ENCODE measurements at regions not wholly inside any gene's neighbourhood (a gene's known extent, or its start where the extent isn't known, plus 50 kb on each side); places are given as distances from the start of the nearest gene placed in this dataset.
"Not testable (repeated sequence)": the region's sequence is repeated elsewhere in the genome, so short reads cannot be mapped to it uniquely, and the experiment has no call there.

- no peak for DNase-seq
These were observed 533.4 kb upstream of the BRINP1 start for GRCh38 chr9:119902611-119903010.

GRCh38 chr9:119898316-119898715 is 529.1 kb upstream of the BRINP1 start:
- DNase-seq = no peak

- DNase-seq = no peak
These were observed 515.2 kb upstream of the BRINP1 start for GRCh38 chr9:119884438-119884837.

DNA sequence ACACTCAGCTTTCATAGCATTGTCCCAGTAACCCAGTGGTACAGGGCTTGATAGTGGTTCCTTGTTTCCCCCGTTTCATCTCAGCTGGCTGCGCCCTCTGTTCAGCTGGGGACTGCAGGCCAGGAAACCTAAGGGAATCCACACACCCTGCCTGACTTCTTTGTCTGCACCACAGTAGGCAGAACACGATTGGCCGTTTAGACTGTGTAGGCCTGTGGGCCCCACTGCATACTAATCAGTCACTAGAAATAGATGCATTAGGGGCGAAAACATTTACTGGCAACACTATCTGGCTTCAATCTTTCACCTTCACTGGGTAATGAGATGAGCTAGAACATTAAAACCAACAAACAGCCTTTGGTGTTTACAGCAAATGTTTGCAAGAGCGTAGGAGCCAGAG is 512.7 kb upstream of the BRINP1 start:
- DNase-seq = no peak

DNA sequence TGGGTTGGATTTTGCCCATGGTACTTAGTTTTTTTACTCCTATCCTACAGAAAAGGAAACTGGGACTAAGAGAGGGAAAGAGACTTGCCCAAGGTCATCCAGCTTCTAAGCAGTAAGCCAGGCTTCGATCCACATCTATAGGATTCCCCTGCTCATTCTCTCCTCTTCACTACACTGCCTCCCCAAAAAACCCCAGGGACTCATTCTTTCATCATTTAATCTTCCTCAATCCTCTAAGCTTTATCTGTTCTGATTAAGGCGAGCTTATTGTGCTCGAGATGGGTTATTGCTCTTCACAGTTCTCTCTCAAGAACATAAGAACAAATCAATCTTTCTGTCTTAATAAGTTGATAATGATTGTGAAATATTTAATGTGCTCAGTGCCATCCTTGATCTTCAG is 511.1 kb upstream of the BRINP1 start:
- no peak for DNase-seq

DNA sequence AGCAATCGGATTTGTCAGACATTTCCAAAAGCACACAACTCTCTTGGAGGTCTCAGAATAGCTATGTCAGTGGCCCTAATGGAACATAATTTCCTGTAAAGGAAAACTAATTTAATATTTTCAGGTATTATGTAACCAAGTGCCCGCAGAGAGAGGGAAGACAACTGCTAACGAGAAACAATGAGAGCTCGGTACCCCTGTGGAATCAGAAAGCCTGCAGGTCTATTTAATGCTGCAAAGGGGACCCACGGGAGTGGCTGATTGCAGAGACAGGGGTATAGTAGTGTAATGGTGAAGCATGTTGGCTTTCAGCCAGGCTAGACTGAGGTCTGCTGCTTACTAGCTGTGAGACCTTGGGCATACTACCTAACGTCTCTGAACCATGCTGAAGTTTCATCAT is 508.1 kb upstream of the BRINP1 start:
- no peak for DNase-seq

GRCh38 chr9:119873877-119874276 is 504.6 kb upstream of the BRINP1 start:
- no peak for DNase-seq

- not testable (repeated sequence) for DNase-seq
These were observed 501.0 kb upstream of the BRINP1 start for GRCh38 chr9:119870251-119870650.

DNA sequence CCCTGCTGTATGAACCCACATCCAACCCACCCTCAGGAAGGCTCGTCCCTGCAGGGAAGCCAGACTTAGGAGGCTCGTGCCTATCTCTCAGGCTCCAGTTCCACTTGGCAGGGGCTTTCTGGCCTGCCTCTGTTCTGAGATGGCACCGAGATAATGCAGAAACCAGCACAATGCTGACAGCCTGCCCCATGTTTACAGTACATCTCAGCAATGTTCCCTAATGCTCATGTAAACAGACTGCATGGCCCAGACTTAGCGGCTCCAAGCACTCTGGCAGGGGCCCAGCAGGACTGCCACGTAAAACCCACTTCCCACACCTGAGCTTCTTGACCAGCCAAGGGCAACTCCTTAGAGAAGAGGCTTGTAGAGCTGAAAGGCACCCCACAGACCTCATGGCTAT is 499.5 kb upstream of the BRINP1 start:
- DNase-seq = no peak

- DNase-seq = no peak
These were observed 492.6 kb upstream of the BRINP1 start for GRCh38 chr9:119861842-119862241.

- DNase-seq = no peak
These were observed 489.9 kb upstream of the BRINP1 start for GRCh38 chr9:119859128-119859527.

DNA sequence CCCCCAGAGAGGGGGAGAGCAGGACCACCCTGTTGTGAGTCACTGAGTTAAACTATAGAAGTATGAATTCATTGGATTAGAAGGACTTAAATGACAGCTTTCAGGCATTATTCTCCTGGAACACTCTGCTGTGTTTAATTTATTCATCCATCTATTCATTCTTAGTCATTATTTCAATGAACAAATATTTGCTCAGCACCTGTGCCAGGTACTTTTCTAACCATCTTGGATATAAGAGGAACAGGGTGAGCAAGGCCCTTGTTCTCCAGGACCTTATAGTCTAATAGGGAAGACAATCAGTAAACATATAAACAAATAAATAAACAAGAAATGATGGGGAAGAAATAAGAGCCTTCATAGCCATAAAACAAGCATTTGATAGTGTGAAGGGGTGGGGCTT is 483.9 kb upstream of the BRINP1 start:
- no peak for DNase-seq

- DNase-seq = no peak
These were observed 483.2 kb upstream of the BRINP1 start for GRCh38 chr9:119852390-119852789.

- DNase-seq = no peak
These were observed 475.2 kb upstream of the BRINP1 start for GRCh38 chr9:119844431-119844830.

DNA sequence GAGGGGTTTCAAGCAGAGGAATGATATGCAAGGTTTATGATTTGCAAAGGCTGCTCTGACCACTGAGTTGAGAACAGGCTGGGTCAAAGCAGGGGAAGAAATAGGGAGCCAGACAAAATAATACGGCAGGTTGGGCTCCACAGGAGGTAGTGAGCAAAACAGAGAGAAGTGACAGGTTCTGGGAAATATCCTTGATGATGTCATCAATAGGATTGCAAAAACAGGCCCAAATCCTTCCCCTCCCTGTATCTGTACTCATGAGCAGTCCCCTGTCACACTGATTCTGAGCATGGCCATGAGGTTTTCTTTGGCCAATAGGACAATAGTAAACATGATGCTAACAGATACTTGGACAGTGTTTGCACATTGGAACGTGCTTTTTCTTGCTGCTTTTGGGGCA is 471.8 kb upstream of the BRINP1 start:
- no peak for DNase-seq

GRCh38 chr9:119839888-119840287 is 470.7 kb upstream of the BRINP1 start:
- no peak for DNase-seq

DNA sequence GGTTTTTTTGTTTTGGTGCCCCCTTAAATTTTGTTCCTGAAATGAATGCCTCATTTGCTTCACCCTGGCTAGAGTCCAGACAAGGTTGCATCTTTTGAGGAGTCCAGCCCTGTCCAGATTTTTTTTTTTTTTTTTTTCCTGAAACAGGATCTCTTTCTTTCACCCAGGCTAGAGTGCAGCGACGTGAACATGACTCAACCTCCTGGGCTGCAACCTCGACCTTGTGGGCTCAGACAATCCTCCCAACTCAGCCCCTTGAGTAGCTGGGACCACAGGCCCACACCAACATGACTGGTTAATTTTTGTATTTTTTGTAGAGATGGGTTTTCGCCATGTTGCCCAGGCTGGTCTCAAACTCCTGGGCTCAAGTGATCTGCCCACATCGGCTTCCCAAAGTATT is 469.0 kb upstream of the BRINP1 start:
- no peak for DNase-seq

- no peak for DNase-seq
These were observed 466.8 kb upstream of the BRINP1 start for GRCh38 chr9:119836036-119836435.

GRCh38 chr9:119834064-119834620 is 464.9 kb upstream of the BRINP1 start:
- DNase-seq = no peak

GRCh38 chr9:119831309-119831708 is 462.1 kb upstream of the BRINP1 start:
- no peak for DNase-seq

DNA sequence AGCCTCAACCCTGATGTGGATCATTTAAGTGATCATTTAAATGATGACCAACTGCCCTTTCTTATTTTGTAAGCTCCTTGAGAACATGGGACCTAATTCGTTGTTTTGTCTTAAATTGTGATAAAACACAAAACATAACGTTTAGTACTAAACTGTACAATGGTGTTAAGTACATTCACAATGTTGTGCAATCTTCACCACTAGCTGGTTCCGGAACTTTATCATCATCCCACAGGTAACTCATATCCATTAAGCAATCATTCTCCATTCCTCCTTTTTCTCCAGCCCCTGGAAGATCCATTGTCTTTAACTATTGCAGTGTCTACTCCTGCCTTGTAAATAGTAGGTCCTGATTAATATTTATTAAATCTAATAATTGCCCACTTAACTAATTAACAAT is 460.5 kb upstream of the BRINP1 start:
- no peak for DNase-seq

DNA sequence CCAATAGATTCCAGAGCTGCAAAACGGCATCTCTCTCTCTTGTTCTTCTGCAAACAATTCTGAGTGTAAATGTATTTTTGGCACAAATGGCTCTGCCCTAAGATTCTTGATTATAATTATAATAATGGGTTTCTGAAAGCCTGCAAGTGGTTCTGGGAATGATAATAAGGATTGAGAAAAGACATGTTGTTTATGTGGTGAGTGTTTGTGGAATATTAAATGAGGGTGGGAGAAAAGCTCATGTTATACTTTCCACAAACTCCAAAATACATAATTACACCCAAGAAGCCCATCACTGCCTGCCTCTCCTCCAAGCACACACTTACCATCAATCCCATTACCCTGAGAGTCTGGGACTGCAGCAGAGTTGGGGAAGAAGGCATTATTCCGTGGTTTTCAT is 460.0 kb upstream of the BRINP1 start:
- DNase-seq = no peak

DNA sequence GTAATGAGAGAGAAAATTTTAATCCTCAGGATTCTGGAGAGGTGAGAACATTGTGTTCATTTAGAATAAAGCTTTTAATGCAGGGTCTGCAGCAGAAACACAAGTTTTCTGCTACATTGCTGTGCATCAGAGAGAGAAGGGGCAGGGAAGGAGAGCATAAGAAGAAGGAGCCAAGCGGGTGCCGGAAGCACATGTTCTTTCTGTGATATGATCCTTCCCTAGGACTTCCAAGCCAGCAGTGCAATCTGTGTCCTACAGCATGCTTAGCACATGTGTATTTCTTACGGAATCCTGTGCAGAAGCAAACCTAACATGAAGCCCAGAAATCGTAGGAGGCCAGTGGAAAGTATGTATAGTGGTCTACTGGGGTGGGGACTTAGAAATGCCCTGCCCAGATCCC is 458.3 kb upstream of the BRINP1 start:
- no peak for DNase-seq

DNA sequence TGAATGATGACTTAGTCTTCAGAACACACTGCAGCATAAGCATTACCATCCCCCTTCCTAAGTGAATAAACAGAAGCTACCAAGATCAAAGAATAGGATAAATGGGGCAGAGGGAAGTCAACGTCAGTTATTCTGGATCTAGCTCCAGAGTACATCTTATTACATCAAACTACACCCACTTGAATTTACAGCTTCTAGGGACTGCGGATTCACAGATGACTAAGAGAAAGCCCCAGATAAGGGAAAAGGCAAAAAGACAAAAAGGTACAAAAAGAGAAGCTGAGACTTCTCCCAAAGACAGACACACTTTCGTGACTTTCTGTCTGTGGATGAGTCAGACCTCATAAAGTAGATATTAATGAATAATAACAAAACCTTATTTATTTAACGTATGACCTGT is 457.9 kb upstream of the BRINP1 start:
- DNase-seq = no peak

GRCh38 chr9:119818726-119819435 is 449.6 kb upstream of the BRINP1 start:
- DNase-seq = no peak

Data from stimulated activated CD4-positive, alpha-beta T cell treated with anti-CD3 and anti-CD28 coated beads, Interleukin-4, amount 100 ng/mL, for 24 hours (primary cell).